A549 (cell line): ENCODE measurements at regions not wholly inside any gene's neighbourhood (a gene's known extent, or its start where the extent isn't known, plus 50 kb on each side); places are given as distances from the start of the nearest gene placed in this dataset.

Experiments used
- BCL3 ChIP-seq: fragments of >200 bp; sonication (Bioruptor Twin); formaldehyde crosslinking; IDR thresholded peaks from 3 replicates; pipeline ENCODE4 v1.6.1; 2016
- CTCF ChIP-seq: fragments of >200 bp; sonication (Bioruptor Twin); formaldehyde crosslinking; IDR thresholded peaks from 3 replicates; pipeline ENCODE4 v1.5.1; 2016
- EHMT2 ChIP-seq: fragments of 200-600 bp; sonication (generic); IDR thresholded peaks from 2 replicates; pipeline ENCODE4 v1.6.1; 2016; ENCODE audit warnings: antibody characterized with exemption, low read depth, mild to moderate bottlenecking, moderate library complexity
- KDM1A ChIP-seq: fragments of 200-600 bp; sonication (generic); IDR thresholded peaks from 2 replicates; pipeline ENCODE4 v1.6.1; 2016; ENCODE audit warnings: low read depth, mild to moderate bottlenecking
- MAFK ChIP-seq: fragments of 450-650 bp; IDR thresholded peaks from 2 replicates; pipeline ENCODE4 v1.6.1; 2014; ENCODE audit not compliant: partially characterized antibody
- NR3C1 ChIP-seq: fragments of >200 bp; sonication (Bioruptor Twin); formaldehyde crosslinking; IDR thresholded peaks from 3 replicates; pipeline ENCODE4 v1.6.1; 2017
- POLR2A ChIP-seq: IDR thresholded peaks from 2 replicates; pipeline ENCODE4 v1.6.1; 2012; ENCODE audit warnings: mild to moderate bottlenecking, low read length
- REST ChIP-seq: fragments of 200-600 bp; sonication (generic); IDR thresholded peaks from 2 replicates; pipeline ENCODE4 v1.6.1; 2016; ENCODE audit warnings: antibody characterized with exemption, mild to moderate bottlenecking, moderate library complexity
- RFX5 ChIP-seq: fragments of 450-650 bp; IDR thresholded peaks from 2 replicates; pipeline ENCODE4 v1.7.1; 2014; ENCODE audit warnings: antibody characterized with exemption, mild to moderate bottlenecking, moderate library complexity
- SREBF2 ChIP-seq: fragments of 450-650 bp; IDR thresholded peaks from 2 replicates; pipeline ENCODE4 v1.6.1; 2014; ENCODE audit warnings: mild to moderate bottlenecking, moderate library complexity

- TF ChIP-seq CTCF: no peak
- no peak for TF ChIP-seq REST
- no peak for TF ChIP-seq POLR2A
- TF ChIP-seq SREBF2: no peak
- TF ChIP-seq NR3C1: no peak
- no peak for TF ChIP-seq KDM1A
- peak; percentile 53; the same call in 1 of the 2 replicates for TF ChIP-seq EHMT2
- no peak for TF ChIP-seq RFX5
- TF ChIP-seq MAFK: peak; percentile 93
- peak; percentile 97 for TF ChIP-seq BCL3
These were observed 119.6 kb downstream of the ASB7 start for GRCh38 chr15:100721758-100722550.
